ENCODE measurements at regions not wholly inside any gene's neighbourhood (a gene's known extent, or its start where the extent isn't known, plus 50 kb on each side); places are given as distances from the start of the nearest gene placed in this dataset.

- Histone ChIP-seq H3F3A (ENCODE audit: insufficient read depth, low read length) (no peaks in the 10 kb centered on the region), H3K27me3 (ENCODE audit: insufficient read depth, low read length) (no peaks in the 10 kb centered on the region), H3K9me2 (ENCODE audit: low read depth, low read length) (no peaks in the 10 kb centered on the region), H2AFZ (ENCODE audit: low read length) (no peak overlapping the region), H3K79me2 (ENCODE audit: insufficient read depth, low read length) (no peaks in the 10 kb centered on the region), H3K9ac (ENCODE audit: low read length) (no peak overlapping the region), H4K20me1 (ENCODE audit: insufficient read depth, low read length) (no peaks in the 10 kb centered on the region), H3K9me3 (ENCODE audit: low read length) (no peaks in the 10 kb centered on the region), H3K4me1 (ENCODE audit: insufficient read depth, low read length, severe bottlenecking) (no peaks in the 10 kb centered on the region), H3K4me3 (ENCODE audit: low read depth, low read length, poor library complexity, severe bottlenecking) (no peak overlapping the region), H3K27ac (ENCODE audit: low read depth, low read length, poor library complexity, severe bottlenecking) (no peak overlapping the region), H3K4me2 (ENCODE audit: low read length) (no peak overlapping the region), H3K36me3 (ENCODE audit: insufficient read depth, low read length) (no peaks in the 10 kb centered on the region)
- no peak for TF ChIP-seq EZH2 (IDR thresholded peaks at IDR 0.05; ENCODE audit: borderline replicate concordance, low read length)
- TF ChIP-seq CTCF (IDR thresholded peaks at IDR 0.05; ENCODE audit: low read length), result no peak
Observed at GRCh38 chr4:82036181-82036580, 337.6 kb downstream of the HNRNPD start.

- no peaks in the 10 kb centered on the region for H3K79me2 ChIP-seq (ENCODE audit: insufficient read depth, low read length)
- no peaks in the 10 kb centered on the region for H3F3A ChIP-seq (ENCODE audit: insufficient read depth, low read length)
- H3K9me3 ChIP-seq (ENCODE audit: low read length), result no peaks in the 10 kb centered on the region
- H4K20me1 ChIP-seq (ENCODE audit: insufficient read depth, low read length), result no peaks in the 10 kb centered on the region
- H3K9me2 ChIP-seq (ENCODE audit: low read depth, low read length), result no peaks in the 10 kb centered on the region
- H3K27ac ChIP-seq (ENCODE audit: low read depth, low read length, poor library complexity, severe bottlenecking), result no peak overlapping the region
- TF ChIP-seq EZH2 (IDR thresholded peaks at IDR 0.05; ENCODE audit: borderline replicate concordance, low read length) (no peak), CTCF (IDR thresholded peaks at IDR 0.05; ENCODE audit: low read length) (no peak)
- H2AFZ ChIP-seq (ENCODE audit: low read length), result no peak overlapping the region
- no peak overlapping the region for H3K9ac ChIP-seq (ENCODE audit: low read length)
- no peaks in the 10 kb centered on the region for H3K27me3 ChIP-seq (ENCODE audit: insufficient read depth, low read length)
- H3K4me2 ChIP-seq (ENCODE audit: low read length), result no peak overlapping the region
- H3K4me3 ChIP-seq (ENCODE audit: low read depth, low read length, poor library complexity, severe bottlenecking), result no peak overlapping the region
- no peaks in the 10 kb centered on the region for H3K36me3 ChIP-seq (ENCODE audit: insufficient read depth, low read length)
- H3K4me1 ChIP-seq (ENCODE audit: insufficient read depth, low read length, severe bottlenecking), result no peaks in the 10 kb centered on the region
Observed at GRCh38 chr4:82034878-82035277, 338.9 kb downstream of the HNRNPD start.

- Histone ChIP-seq H2AFZ (ENCODE audit: low read length) (no peak overlapping the region), H3K36me3 (ENCODE audit: insufficient read depth, low read length) (no peaks in the 10 kb centered on the region), H3K27ac (ENCODE audit: low read depth, low read length, poor library complexity, severe bottlenecking) (no peak overlapping the region), H3K4me2 (ENCODE audit: low read length) (no peak overlapping the region), H3K9ac (ENCODE audit: low read length) (no peak overlapping the region), H3K27me3 (ENCODE audit: insufficient read depth, low read length) (no peaks in the 10 kb centered on the region), H3K4me3 (ENCODE audit: low read depth, low read length, poor library complexity, severe bottlenecking) (no peak overlapping the region), H3K79me2 (ENCODE audit: insufficient read depth, low read length) (no peaks in the 10 kb centered on the region), H3F3A (ENCODE audit: insufficient read depth, low read length) (no peaks in the 10 kb centered on the region), H3K9me3 (ENCODE audit: low read length) (no peaks in the 10 kb centered on the region), H3K9me2 (ENCODE audit: low read depth, low read length) (no peaks in the 10 kb centered on the region), H3K4me1 (ENCODE audit: insufficient read depth, low read length, severe bottlenecking) (no peaks in the 10 kb centered on the region), H4K20me1 (ENCODE audit: insufficient read depth, low read length) (no peaks in the 10 kb centered on the region)
- TF ChIP-seq CTCF (IDR thresholded peaks at IDR 0.05; ENCODE audit: low read length) (no peak), EZH2 (IDR thresholded peaks at IDR 0.05; ENCODE audit: borderline replicate concordance, low read length) (no peak)
Observed at GRCh38 chr4:82033862-82034261, 339.9 kb downstream of the HNRNPD start.

Measured in OCI-LY1 (cell line).